ENCODE measurements at regions not wholly inside any gene's neighbourhood (a gene's known extent, or its start where the extent isn't known, plus 50 kb on each side); places are given as distances from the start of the nearest gene placed in this dataset.

- peaks cover 39% of the 10 kb centered on the region for H3K4me1 Mint-ChIP-seq (ENCODE audit: low read depth)
- no peak for DNase-seq (ENCODE audit: low spot score)
- peaks cover 5% of the 10 kb centered on the region for H3K36me3 Mint-ChIP-seq (ENCODE audit: low read depth)
- TF ChIP-seq CTCF (IDR thresholded peaks at IDR 0.05), result no peak
- no peaks in the 10 kb centered on the region for H3K27me3 Mint-ChIP-seq (ENCODE audit: low read depth)
- peak overlapping the region; percentile 93 for H3K27ac Mint-ChIP-seq (ENCODE audit: unreplicated experiment)
- H3K9me3 Mint-ChIP-seq (ENCODE audit: low read depth), result peaks cover 4% of the 10 kb centered on the region
- H3K4me3 Mint-ChIP-seq (ENCODE audit: unreplicated experiment), result no peak overlapping the region
These were observed 163.2 kb downstream of the NOC3L start for GRCh38 chr10:94199565-94199964.

- Mint-ChIP-seq H3K4me3 (ENCODE audit: unreplicated experiment) (no peak overlapping the region), H3K9me3 (ENCODE audit: low read depth) (peaks cover 4% of the 10 kb centered on the region), H3K27me3 (ENCODE audit: low read depth) (no peaks in the 10 kb centered on the region), H3K36me3 (ENCODE audit: low read depth) (peaks cover 5% of the 10 kb centered on the region), H3K4me1 (ENCODE audit: low read depth) (peaks cover 37% of the 10 kb centered on the region), H3K27ac (ENCODE audit: unreplicated experiment) (peak overlapping the region; percentile 93)
- no peak for TF ChIP-seq CTCF (IDR thresholded peaks at IDR 0.05)
- DNase-seq (ENCODE audit: low spot score), result no peak
These were observed 162.4 kb downstream of the NOC3L start for GRCh38 chr10:94200146-94200837.

GRCh38 chr10:94205396-94205831 lies 157.3 kb downstream of the NOC3L start:
- peaks cover 4% of the 10 kb centered on the region for H3K9me3 Mint-ChIP-seq (ENCODE audit: low read depth)
- TF ChIP-seq CTCF (IDR thresholded peaks at IDR 0.05), result no peak
- peaks cover 51% of the 10 kb centered on the region for H3K4me1 Mint-ChIP-seq (ENCODE audit: low read depth)
- DNase-seq (ENCODE audit: low spot score), result no peak
- H3K36me3 Mint-ChIP-seq (ENCODE audit: low read depth), result peaks cover 4% of the 10 kb centered on the region
- H3K27ac Mint-ChIP-seq (ENCODE audit: unreplicated experiment), result peak overlapping the region; percentile 29
- no peak overlapping the region for H3K4me3 Mint-ChIP-seq (ENCODE audit: unreplicated experiment)
- H3K27me3 Mint-ChIP-seq (ENCODE audit: low read depth), result no peaks in the 10 kb centered on the region

GRCh38 chr10:94206176-94206575 lies 156.6 kb downstream of the NOC3L start:
- Mint-ChIP-seq H3K9me3 (ENCODE audit: low read depth) (peaks cover 4% of the 10 kb centered on the region), H3K27me3 (ENCODE audit: low read depth) (no peaks in the 10 kb centered on the region), H3K4me3 (ENCODE audit: unreplicated experiment) (no peak overlapping the region), H3K36me3 (ENCODE audit: low read depth) (peaks cover 6% of the 10 kb centered on the region), H3K4me1 (ENCODE audit: low read depth) (peaks cover 57% of the 10 kb centered on the region), H3K27ac (ENCODE audit: unreplicated experiment) (no peak overlapping the region)
- no peak for TF ChIP-seq CTCF (IDR thresholded peaks at IDR 0.05)
- no peak for DNase-seq (ENCODE audit: low spot score)

- Mint-ChIP-seq H3K4me1 (ENCODE audit: low read depth) (peaks cover 66% of the 10 kb centered on the region), H3K27me3 (ENCODE audit: low read depth) (no peaks in the 10 kb centered on the region), H3K4me3 (ENCODE audit: unreplicated experiment) (no peak overlapping the region), H3K36me3 (ENCODE audit: low read depth) (peaks cover 6% of the 10 kb centered on the region), H3K27ac (ENCODE audit: unreplicated experiment) (no peak overlapping the region), H3K9me3 (ENCODE audit: low read depth) (peaks cover 4% of the 10 kb centered on the region)
- no peak for DNase-seq (ENCODE audit: low spot score)
- TF ChIP-seq CTCF (IDR thresholded peaks at IDR 0.05), result no peak
These were observed 154.4 kb downstream of the NOC3L start for GRCh38 chr10:94208315-94208714.
